SK-N-SH treated with all-trans-retinoic acid at 6 μM for 48 hours (cell line): ENCODE measurements at regions not wholly inside any gene's neighbourhood (a gene's known extent, or its start where the extent isn't known, plus 50 kb on each side); places are given as distances from the start of the nearest gene placed in this dataset.

Source experiments
- ARNTL ChIP-seq: fragments of 450-650 bp; formaldehyde crosslinking; IDR thresholded peaks from 2 replicates; pipeline ENCODE4 v1.5.0; 2020; ENCODE audit warnings: low read depth, mild to moderate bottlenecking, moderate library complexity, borderline replicate concordance
- ESRRG ChIP-seq: fragments of 250-450 bp; sonication (Bioruptor Pico); IDR thresholded peaks from 2 replicates; pipeline ENCODE4 v1.6.1; 2021; ENCODE audit warnings: mild to moderate bottlenecking
- GLIS3 ChIP-seq: fragments of 250-450 bp; sonication (Bioruptor Pico); IDR thresholded peaks from 2 replicates; pipeline ENCODE4 v1.5.0; 2020; ENCODE audit warnings: mild to moderate bottlenecking, moderate library complexity
- ISL1 ChIP-seq: fragments of 250-450 bp; sonication (Bioruptor Pico); IDR thresholded peaks from 2 replicates; pipeline ENCODE4 v2.1.2; 2022; ENCODE audit warnings: mild to moderate bottlenecking, moderate library complexity
- PPARA ChIP-seq: fragments of 250-450 bp; sonication (Bioruptor Pico); IDR thresholded peaks from 2 replicates; pipeline ENCODE4 v1.5.0; 2020; ENCODE audit warnings: mild to moderate bottlenecking, borderline replicate concordance
- TOX ChIP-seq: fragments of 250-450 bp; sonication (Bioruptor Pico); IDR thresholded peaks from 2 replicates; pipeline ENCODE4 v1.8.0; 2021; ENCODE audit warnings: mild to moderate bottlenecking, moderate library complexity, borderline replicate concordance
- ZFP30 ChIP-seq: fragments of 450-650 bp; formaldehyde crosslinking; IDR thresholded peaks from 2 replicates; pipeline ENCODE4 v1.5.0; 2022; ENCODE audit warnings: mild to moderate bottlenecking, moderate library complexity
- ZNF70 ChIP-seq: fragments of 450-650 bp; formaldehyde crosslinking; IDR thresholded peaks from 2 replicates; pipeline ENCODE4 v1.5.0; 2020; ENCODE audit warnings: mild to moderate bottlenecking, moderate library complexity
- ZNF8 ChIP-seq: fragments of 450-650 bp; formaldehyde crosslinking; IDR thresholded peaks from 2 replicates; pipeline ENCODE4 v1.5.0; 2020; ENCODE audit warnings: mild to moderate bottlenecking, moderate library complexity
- TF ChIP-seq, protein P1 (sequence below): fragments of 250-450 bp; sonication (Bioruptor Pico); IDR thresholded peaks from 2 replicates; pipeline ENCODE4 v1.8.0; 2020; ENCODE audit warnings: mild to moderate bottlenecking, moderate library complexity, borderline replicate concordance
- TF ChIP-seq, protein P2 (sequence below): fragments of 250-450 bp; sonication (Bioruptor Pico); IDR thresholded peaks from 2 replicates; pipeline ENCODE4 v1.5.0; 2020; ENCODE audit warnings: mild to moderate bottlenecking, moderate library complexity
- TF ChIP-seq, protein P3 (sequence below): fragments of 250-450 bp; sonication (Bioruptor Pico); IDR thresholded peaks from 2 replicates; pipeline ENCODE4 v1.5.1; 2020; ENCODE audit warnings: low read depth, mild to moderate bottlenecking, moderate library complexity
- TF ChIP-seq, protein P4 (sequence below): fragments of 250-450 bp; sonication (Bioruptor Pico); IDR thresholded peaks from 2 replicates; pipeline ENCODE4 v1.5.1; 2021; ENCODE audit warnings: mild to moderate bottlenecking, moderate library complexity

DNA sequence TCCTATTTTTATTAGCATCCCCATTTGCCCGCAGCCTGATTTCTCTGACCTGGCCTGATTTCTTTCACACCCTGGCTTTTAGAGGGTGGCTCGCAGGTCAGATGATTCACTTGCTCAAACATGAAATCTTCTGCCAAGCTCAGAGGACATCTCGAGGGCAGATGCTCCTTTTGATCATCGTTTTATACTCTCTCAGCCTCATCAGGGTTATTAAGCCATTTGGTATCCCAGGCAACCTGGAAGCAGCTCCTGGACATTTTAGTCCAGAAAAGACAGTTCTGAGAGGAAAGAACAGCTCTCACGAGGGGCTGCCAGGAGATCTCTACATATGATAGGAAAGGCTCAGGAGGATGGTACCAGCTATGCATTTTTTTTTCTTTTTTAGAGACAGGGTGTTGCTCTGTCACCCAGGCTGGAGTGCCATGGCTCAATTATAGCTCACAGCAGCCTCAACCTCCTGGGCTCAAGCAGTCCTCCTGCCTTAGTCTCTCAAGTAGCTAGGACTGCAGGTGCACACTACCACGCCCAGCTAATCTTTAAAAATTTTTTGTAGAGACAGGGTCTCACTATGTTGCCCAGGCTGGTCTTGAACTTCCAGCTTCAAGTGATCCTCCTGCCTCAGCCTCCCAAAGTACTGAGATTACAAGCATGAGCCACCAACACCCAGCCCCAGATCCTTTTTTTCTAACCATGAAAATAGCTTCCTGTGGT, 165.4 kb downstream of the KATNAL1 start:
- TF ChIP-seq, protein P1, sequence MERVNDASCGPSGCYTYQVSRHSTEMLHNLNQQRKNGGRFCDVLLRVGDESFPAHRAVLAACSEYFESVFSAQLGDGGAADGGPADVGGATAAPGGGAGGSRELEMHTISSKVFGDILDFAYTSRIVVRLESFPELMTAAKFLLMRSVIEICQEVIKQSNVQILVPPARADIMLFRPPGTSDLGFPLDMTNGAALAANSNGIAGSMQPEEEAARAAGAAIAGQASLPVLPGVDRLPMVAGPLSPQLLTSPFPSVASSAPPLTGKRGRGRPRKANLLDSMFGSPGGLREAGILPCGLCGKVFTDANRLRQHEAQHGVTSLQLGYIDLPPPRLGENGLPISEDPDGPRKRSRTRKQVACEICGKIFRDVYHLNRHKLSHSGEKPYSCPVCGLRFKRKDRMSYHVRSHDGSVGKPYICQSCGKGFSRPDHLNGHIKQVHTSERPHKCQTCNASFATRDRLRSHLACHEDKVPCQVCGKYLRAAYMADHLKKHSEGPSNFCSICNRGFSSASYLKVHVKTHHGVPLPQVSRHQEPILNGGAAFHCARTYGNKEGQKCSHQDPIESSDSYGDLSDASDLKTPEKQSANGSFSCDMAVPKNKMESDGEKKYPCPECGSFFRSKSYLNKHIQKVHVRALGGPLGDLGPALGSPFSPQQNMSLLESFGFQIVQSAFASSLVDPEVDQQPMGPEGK (CRISPR knock-in tag), result no peak
- TF ChIP-seq ISL1 (CRISPR knock-in tag) (no peak), ESRRG (CRISPR knock-in tag) (no peak), ARNTL (no peak), TOX (CRISPR knock-in tag) (no peak), ZFP30 (no peak), GLIS3 (CRISPR knock-in tag) (no peak), ZNF8 (no peak), PPARA (no peak), ZNF70 (CRISPR knock-in tag) (no peak)
- TF ChIP-seq, protein P2, sequence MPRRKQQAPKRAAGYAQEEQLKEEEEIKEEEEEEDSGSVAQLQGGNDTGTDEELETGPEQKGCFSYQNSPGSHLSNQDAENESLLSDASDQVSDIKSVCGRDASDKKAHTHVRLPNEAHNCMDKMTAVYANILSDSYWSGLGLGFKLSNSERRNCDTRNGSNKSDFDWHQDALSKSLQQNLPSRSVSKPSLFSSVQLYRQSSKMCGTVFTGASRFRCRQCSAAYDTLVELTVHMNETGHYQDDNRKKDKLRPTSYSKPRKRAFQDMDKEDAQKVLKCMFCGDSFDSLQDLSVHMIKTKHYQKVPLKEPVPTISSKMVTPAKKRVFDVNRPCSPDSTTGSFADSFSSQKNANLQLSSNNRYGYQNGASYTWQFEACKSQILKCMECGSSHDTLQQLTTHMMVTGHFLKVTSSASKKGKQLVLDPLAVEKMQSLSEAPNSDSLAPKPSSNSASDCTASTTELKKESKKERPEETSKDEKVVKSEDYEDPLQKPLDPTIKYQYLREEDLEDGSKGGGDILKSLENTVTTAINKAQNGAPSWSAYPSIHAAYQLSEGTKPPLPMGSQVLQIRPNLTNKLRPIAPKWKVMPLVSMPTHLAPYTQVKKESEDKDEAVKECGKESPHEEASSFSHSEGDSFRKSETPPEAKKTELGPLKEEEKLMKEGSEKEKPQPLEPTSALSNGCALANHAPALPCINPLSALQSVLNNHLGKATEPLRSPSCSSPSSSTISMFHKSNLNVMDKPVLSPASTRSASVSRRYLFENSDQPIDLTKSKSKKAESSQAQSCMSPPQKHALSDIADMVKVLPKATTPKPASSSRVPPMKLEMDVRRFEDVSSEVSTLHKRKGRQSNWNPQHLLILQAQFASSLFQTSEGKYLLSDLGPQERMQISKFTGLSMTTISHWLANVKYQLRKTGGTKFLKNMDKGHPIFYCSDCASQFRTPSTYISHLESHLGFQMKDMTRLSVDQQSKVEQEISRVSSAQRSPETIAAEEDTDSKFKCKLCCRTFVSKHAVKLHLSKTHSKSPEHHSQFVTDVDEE, result no peak
- TF ChIP-seq, protein P3, sequence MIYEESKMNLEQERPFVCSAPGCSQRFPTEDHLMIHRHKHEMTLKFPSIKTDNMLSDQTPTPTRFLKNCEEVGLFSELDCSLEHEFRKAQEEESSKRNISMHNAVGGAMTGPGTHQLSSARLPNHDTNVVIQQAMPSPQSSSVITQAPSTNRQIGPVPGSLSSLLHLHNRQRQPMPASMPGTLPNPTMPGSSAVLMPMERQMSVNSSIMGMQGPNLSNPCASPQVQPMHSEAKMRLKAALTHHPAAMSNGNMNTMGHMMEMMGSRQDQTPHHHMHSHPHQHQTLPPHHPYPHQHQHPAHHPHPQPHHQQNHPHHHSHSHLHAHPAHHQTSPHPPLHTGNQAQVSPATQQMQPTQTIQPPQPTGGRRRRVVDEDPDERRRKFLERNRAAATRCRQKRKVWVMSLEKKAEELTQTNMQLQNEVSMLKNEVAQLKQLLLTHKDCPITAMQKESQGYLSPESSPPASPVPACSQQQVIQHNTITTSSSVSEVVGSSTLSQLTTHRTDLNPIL (CRISPR knock-in tag), result no peak
- TF ChIP-seq, protein P4, sequence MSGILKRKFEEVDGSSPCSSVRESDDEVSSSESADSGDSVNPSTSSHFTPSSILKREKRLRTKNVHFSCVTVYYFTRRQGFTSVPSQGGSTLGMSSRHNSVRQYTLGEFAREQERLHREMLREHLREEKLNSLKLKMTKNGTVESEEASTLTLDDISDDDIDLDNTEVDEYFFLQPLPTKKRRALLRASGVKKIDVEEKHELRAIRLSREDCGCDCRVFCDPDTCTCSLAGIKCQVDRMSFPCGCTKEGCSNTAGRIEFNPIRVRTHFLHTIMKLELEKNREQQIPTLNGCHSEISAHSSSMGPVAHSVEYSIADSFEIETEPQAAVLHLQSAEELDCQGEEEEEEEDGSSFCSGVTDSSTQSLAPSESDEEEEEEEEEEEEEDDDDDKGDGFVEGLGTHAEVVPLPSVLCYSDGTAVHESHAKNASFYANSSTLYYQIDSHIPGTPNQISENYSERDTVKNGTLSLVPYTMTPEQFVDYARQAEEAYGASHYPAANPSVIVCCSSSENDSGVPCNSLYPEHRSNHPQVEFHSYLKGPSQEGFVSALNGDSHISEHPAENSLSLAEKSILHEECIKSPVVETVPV, result no peak
